C4-2B (cell line): ENCODE measurements at regions not wholly inside any gene's neighbourhood (a gene's known extent, or its start where the extent isn't known, plus 50 kb on each side); places are given as distances from the start of the nearest gene placed in this dataset.
"Not testable (repeated sequence)": the region's sequence is repeated elsewhere in the genome, so short reads cannot be mapped to it uniquely, and the experiment has no call there.

Experiments
- H3K27ac ChIP-seq: fragments of 450-650 bp; 2 replicates; pipeline ENCODE4 v1.5.1; 2017
- CTCF ChIP-seq: fragments of 450-650 bp; conservative IDR thresholded peaks from 2 replicates; pipeline ENCODE4 v1.5.1; 2017; ENCODE audit warnings: mild to moderate bottlenecking
- ZFX ChIP-seq: fragments of 450-650 bp; IDR thresholded peaks from 2 replicates; pipeline ENCODE4 v1.6.1; 2017

GRCh38 chr2:33907866-33908265 is 308.8 kb upstream of the FAM98A start:
- TF ChIP-seq CTCF = no peak
- TF ChIP-seq ZFX = no peak
- no peak overlapping the region for H3K27ac ChIP-seq

GRCh38 chr2:33906129-33906528 is 307.0 kb upstream of the FAM98A start:
- H3K27ac ChIP-seq = not testable (repeated sequence)

GRCh38 chr2:33904801-33905200 is 305.7 kb upstream of the FAM98A start:
- H3K27ac ChIP-seq = no peak overlapping the region
- TF ChIP-seq ZFX (no peak), CTCF (no peak)

- H3K27ac ChIP-seq = no peak overlapping the region
- TF ChIP-seq CTCF = no peak
- no peak for TF ChIP-seq ZFX
These were observed 304.6 kb upstream of the FAM98A start for GRCh38 chr2:33903701-33904100.

- no peak overlapping the region for H3K27ac ChIP-seq
- TF ChIP-seq ZFX (no peak), CTCF (no peak)
These were observed 304.1 kb upstream of the FAM98A start for GRCh38 chr2:33903215-33903614.

GRCh38 chr2:33900610-33901009 is 301.5 kb upstream of the FAM98A start:
- H3K27ac ChIP-seq = no peak overlapping the region
- TF ChIP-seq ZFX (no peak), CTCF (no peak)

- H3K27ac ChIP-seq = no peak overlapping the region
- TF ChIP-seq CTCF (no peak), ZFX (no peak)
These were observed 298.6 kb upstream of the FAM98A start for GRCh38 chr2:33897741-33898140.

GRCh38 chr2:33893824-33894223 is 294.7 kb upstream of the FAM98A start:
- TF ChIP-seq CTCF (no peak), ZFX (no peak)
- H3K27ac ChIP-seq = no peak overlapping the region
